DMS153 (cell line): ENCODE measurements at regions not wholly inside any gene's neighbourhood (a gene's known extent, or its start where the extent isn't known, plus 50 kb on each side); places are given as distances from the start of the nearest gene placed in this dataset.

Source experiments
- DNase-seq: peaks from one replicate; lab custom pipeline; 2025; lab: John Stamatoyannopoulos, UW

GRCh38 chrX:147228153-147228552, 413.6 kb upstream of the CXorf51A start:
- no peak for DNase-seq

GRCh38 chrX:147226801-147227200, 412.3 kb upstream of the CXorf51A start:
- DNase-seq = no peak

- DNase-seq = no peak
Observed at GRCh38 chrX:147217334-147217733, 402.8 kb upstream of the CXorf51A start.

- peak; percentile 35 for DNase-seq
Observed at GRCh38 chrX:147200494-147200893, 385.9 kb upstream of the CXorf51A start.

- DNase-seq = no peak
Observed at GRCh38 chrX:147191361-147191760, 376.8 kb upstream of the CXorf51A start.

GRCh38 chrX:147183161-147183560, 368.6 kb upstream of the CXorf51A start:
- DNase-seq = no peak

GRCh38 chrX:147180886-147181285, 366.3 kb upstream of the CXorf51A start:
- no peak for DNase-seq

GRCh38 chrX:147179625-147180024, 365.1 kb upstream of the CXorf51A start:
- DNase-seq = no peak

- DNase-seq = no peak
Observed at GRCh38 chrX:147174591-147174990, 360.0 kb upstream of the CXorf51A start.

GRCh38 chrX:147173594-147173993, 359.1 kb upstream of the CXorf51A start:
- DNase-seq = no peak

GRCh38 chrX:147170993-147171392, 356.4 kb upstream of the CXorf51A start:
- no peak for DNase-seq
